LNCAP (cell line): ENCODE measurements at regions not wholly inside any gene's neighbourhood (a gene's known extent, or its start where the extent isn't known, plus 50 kb on each side); places are given as distances from the start of the nearest gene placed in this dataset.

Source experiments
- TF ChIP-seq, protein P1 (sequence below): fragments of 450-650 bp; IDR thresholded peaks from 2 replicates; pipeline ENCODE4 v1.5.1; 2017; ENCODE audit warnings: mild to moderate bottlenecking

DNA sequence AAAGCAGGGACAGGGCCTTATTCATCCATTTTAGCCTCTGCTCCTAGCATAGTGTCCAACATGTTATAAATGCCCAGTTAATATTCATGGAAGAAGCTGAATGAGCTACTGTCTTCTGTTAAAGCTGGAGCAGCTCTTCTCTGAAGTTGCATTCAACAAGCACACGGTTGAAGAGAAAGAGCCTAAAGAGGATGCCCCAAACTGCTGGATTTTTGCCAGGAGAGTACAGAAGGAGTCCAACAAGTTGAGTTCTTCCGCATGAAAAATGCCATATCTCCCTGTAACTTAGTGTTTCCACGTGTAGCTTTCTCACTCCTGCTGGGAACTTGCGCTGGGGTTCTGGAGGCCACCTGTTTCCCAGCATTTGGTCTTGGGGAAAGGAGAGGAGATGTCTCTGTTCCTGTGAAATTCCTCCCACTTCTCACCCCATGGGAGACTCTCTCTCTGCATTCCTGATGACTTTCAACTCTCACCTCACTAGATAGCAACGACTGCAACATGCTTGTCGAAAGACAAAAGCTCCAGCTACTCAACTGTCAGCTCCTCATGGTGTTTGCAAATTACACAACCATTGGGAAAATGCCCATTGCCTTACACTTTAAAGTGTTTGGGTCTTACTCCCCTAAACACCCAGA, 122.8 kb downstream of the KIF4B start:
- TF ChIP-seq, protein P1, sequence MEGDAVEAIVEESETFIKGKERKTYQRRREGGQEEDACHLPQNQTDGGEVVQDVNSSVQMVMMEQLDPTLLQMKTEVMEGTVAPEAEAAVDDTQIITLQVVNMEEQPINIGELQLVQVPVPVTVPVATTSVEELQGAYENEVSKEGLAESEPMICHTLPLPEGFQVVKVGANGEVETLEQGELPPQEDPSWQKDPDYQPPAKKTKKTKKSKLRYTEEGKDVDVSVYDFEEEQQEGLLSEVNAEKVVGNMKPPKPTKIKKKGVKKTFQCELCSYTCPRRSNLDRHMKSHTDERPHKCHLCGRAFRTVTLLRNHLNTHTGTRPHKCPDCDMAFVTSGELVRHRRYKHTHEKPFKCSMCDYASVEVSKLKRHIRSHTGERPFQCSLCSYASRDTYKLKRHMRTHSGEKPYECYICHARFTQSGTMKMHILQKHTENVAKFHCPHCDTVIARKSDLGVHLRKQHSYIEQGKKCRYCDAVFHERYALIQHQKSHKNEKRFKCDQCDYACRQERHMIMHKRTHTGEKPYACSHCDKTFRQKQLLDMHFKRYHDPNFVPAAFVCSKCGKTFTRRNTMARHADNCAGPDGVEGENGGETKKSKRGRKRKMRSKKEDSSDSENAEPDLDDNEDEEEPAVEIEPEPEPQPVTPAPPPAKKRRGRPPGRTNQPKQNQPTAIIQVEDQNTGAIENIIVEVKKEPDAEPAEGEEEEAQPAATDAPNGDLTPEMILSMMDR = no peak

DNA sequence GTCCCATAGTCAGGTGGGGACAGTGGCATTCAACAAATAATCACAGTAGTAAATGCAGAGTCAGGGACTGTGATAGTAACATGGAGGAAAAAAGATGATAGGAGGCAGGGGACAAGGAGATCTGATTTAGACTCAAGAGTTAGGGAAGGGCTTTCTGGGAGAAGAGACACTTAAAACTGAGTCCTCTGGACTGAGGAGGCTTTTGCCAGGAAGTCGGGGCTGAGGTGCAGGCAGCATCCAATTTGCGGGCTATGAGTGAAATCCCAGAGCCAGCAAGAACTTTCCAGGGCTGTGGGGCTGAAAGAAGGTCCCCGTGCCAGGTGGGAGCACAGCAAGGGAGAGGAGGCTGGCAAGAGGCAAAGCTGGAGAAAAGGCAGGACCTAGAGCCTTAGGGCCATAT, 124.1 kb downstream of the KIF4B start:
- TF ChIP-seq, protein P1 = no peak

DNA sequence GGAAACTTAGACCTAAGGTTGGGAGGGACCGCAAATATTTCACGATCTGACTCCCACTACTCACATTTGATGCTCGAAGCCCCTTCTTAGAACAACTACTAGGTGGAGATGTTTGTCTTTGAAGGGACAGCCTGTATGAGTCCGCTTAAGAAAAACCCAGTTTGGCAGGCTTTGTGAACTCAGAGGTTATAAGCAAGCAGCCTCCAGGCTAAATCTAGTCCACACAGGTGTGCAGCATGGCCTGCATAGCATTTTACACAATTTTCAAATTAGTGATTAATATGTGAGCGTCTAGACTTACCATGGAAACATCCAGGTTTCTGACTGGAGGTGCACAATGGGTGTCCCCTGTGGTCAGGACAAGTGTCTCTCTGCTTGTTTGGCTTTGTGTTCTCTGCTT, 127.1 kb downstream of the KIF4B start:
- TF ChIP-seq, protein P1 = no peak

DNA sequence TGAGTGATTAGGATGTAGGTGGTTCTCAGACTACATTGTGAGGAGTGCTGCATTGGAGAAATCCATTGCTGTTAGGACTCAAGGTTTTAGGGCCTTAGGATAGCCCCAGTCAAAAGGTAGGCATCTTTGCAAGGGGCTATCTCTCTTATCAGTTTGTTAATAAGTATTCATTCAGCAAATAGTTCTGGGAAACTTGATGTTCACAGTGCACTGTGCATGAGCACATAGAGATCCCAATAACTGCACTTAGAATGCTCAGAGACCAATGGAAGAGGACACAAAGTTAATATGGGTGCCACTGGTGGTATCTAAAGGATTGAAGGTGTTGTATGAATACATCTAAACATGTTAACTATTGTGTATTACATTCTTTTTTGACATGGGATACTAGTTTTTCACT, 131.4 kb downstream of the KIF4B start:
- TF ChIP-seq, protein P1 = no peak

DNA sequence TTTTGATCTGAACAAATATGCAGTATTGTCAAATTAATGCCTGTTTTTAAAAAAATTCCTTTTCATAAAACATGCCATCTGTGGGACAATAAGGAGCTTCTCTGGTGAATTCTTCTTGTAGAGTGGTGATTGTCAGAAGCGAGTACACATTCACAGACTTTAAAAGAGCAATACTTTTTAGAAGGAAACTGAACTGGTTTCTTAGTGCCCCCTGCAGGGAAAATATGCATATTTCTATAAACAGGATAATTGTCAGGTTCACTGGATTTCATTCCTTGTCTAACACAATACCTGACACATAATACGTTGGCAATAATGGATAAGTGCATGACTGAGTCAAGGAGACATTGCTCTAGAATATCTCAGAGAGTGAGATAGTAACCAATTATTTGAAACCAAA, 133.7 kb downstream of the KIF4B start:
- TF ChIP-seq, protein P1 = peak; percentile 51

DNA sequence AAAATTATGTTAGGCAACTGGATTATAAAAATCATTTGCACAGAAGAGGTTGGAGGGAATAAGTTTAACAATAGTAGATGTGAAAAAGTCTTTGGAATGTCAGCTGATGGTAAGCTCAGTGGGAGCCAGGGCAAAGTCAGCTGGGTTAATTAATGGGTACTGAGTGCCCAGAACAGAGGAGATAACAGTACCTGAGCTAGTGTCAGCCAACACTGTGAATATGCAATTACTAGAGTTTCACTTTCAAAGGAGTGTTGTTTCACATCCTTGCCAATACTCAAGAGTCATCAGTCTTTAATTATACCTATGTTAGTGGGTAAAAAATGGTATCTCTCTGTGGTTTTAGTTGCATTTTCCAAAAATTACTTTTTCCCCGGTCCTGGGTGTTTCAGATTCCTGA, 135.1 kb downstream of the KIF4B start:
- TF ChIP-seq, protein P1 = no peak

DNA sequence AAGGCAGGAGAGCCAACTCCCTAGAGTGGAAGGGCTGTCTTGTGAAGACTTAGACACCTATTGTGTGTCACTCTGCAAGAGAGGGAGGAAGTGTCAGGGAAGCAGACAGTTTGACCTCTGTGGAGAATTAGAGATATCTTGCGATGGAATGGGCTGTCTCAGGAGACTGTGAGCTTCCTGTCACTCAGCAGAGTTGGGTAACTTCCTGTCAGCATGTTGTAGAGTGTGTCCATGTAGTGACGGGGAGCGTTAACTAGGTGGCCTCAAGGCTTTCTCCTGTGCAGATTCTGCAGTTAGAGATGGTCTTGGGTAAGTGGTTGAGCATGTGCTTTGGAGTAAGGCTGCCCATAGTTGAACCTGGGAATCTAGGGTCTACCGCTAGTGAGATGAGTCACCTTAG, 136.5 kb downstream of the KIF4B start:
- TF ChIP-seq, protein P1 = no peak

DNA sequence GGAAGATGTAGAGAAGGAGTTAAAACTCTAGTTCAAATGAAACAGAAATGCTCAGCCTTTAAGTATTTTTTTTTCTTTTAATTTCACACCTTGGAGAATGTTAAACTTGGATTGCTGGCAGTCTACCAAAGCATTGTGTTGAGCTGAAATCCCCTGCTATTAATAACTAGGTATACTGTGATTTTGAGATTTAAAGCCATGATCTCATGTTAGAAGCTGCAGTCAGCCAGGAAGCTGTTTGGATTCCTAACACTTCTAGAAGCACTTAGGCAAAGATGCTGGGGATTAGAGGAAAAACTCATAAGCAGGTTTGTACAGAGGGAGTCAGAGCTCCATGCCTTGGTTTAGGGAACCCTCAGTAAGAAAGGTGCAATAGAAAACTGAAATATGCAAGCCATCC, 141.4 kb downstream of the KIF4B start:
- TF ChIP-seq, protein P1 = no peak
